ENCODE measurements at regions not wholly inside any gene's neighbourhood (a gene's known extent, or its start where the extent isn't known, plus 50 kb on each side); places are given as distances from the start of the nearest gene placed in this dataset.

GRCh38 chr2:95721726-95722125 is 129.9 kb downstream of the TRIM43 start:
- TF ChIP-seq, protein P1, sequence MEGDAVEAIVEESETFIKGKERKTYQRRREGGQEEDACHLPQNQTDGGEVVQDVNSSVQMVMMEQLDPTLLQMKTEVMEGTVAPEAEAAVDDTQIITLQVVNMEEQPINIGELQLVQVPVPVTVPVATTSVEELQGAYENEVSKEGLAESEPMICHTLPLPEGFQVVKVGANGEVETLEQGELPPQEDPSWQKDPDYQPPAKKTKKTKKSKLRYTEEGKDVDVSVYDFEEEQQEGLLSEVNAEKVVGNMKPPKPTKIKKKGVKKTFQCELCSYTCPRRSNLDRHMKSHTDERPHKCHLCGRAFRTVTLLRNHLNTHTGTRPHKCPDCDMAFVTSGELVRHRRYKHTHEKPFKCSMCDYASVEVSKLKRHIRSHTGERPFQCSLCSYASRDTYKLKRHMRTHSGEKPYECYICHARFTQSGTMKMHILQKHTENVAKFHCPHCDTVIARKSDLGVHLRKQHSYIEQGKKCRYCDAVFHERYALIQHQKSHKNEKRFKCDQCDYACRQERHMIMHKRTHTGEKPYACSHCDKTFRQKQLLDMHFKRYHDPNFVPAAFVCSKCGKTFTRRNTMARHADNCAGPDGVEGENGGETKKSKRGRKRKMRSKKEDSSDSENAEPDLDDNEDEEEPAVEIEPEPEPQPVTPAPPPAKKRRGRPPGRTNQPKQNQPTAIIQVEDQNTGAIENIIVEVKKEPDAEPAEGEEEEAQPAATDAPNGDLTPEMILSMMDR (IDR thresholded peaks at IDR 0.05): no peak
- no peak for TF ChIP-seq POLR2A (IDR thresholded peaks at IDR 0.05)
